SK-N-SH treated with all-trans-retinoic acid at 6 μM for 48 hours (cell line): ENCODE measurements at regions not wholly inside any gene's neighbourhood (a gene's known extent, or its start where the extent isn't known, plus 50 kb on each side); places are given as distances from the start of the nearest gene placed in this dataset.
A peak's percentile ranks its signal among the peaks of the same experiment; 100 is the strongest.

Experiments
- ATAC-seq: fragments of 200-7000 bp; cut with Tn5 transposase; 3 replicates; pipeline ENCODE4 v1.9.1; 2020; ENCODE audit warnings: mild to moderate bottlenecking, moderate library complexity
- ARNTL ChIP-seq: fragments of 450-650 bp; formaldehyde crosslinking; IDR thresholded peaks from 2 replicates; pipeline ENCODE4 v1.5.0; 2020; ENCODE audit warnings: low read depth, mild to moderate bottlenecking, moderate library complexity, borderline replicate concordance
- ESRRG ChIP-seq: fragments of 250-450 bp; sonication (Bioruptor Pico); IDR thresholded peaks from 2 replicates; pipeline ENCODE4 v1.6.1; 2021; ENCODE audit warnings: mild to moderate bottlenecking
- GLIS3 ChIP-seq: fragments of 250-450 bp; sonication (Bioruptor Pico); IDR thresholded peaks from 2 replicates; pipeline ENCODE4 v1.5.0; 2020; ENCODE audit warnings: mild to moderate bottlenecking, moderate library complexity
- OSR1 ChIP-seq: fragments of 250-450 bp; sonication (Bioruptor Pico); IDR thresholded peaks from 2 replicates; pipeline ENCODE4 v1.8.0; 2022; ENCODE audit warnings: moderate library complexity, mild to moderate bottlenecking, inconsistent platforms
- TCF4 ChIP-seq: fragments of 250-450 bp; sonication (Bioruptor Pico); IDR thresholded peaks from 2 replicates; pipeline ENCODE4 v1.8.0; 2021; ENCODE audit warnings: mild to moderate bottlenecking, moderate library complexity, borderline replicate concordance
- TOX ChIP-seq: fragments of 250-450 bp; sonication (Bioruptor Pico); IDR thresholded peaks from 2 replicates; pipeline ENCODE4 v1.8.0; 2021; ENCODE audit warnings: mild to moderate bottlenecking, moderate library complexity, borderline replicate concordance
- ZC3H10 ChIP-seq: fragments of 250-450 bp; sonication (Bioruptor Pico); IDR thresholded peaks from 2 replicates; pipeline ENCODE4 v1.5.1; 2021; ENCODE audit warnings: mild to moderate bottlenecking, moderate library complexity
- ZFP3 ChIP-seq: fragments of 250-450 bp; sonication (Bioruptor Pico); IDR thresholded peaks from 2 replicates; pipeline ENCODE4 v1.5.0; 2020; ENCODE audit warnings: mild to moderate bottlenecking, moderate library complexity
- ZNF8 ChIP-seq: fragments of 450-650 bp; formaldehyde crosslinking; IDR thresholded peaks from 2 replicates; pipeline ENCODE4 v1.5.0; 2020; ENCODE audit warnings: mild to moderate bottlenecking, moderate library complexity
- TF ChIP-seq, protein P1 (sequence below): fragments of 250-450 bp; sonication (Bioruptor Pico); IDR thresholded peaks from 2 replicates; pipeline ENCODE4 v1.5.0; 2020; ENCODE audit warnings: mild to moderate bottlenecking, moderate library complexity
- TF ChIP-seq, protein P2 (sequence below): fragments of 250-450 bp; sonication (Bioruptor Pico); IDR thresholded peaks from 2 replicates; pipeline ENCODE4 v1.5.1; 2021; ENCODE audit warnings: mild to moderate bottlenecking, moderate library complexity
- TF ChIP-seq, protein P3 (sequence below): fragments of 250-450 bp; sonication (Bioruptor Pico); IDR thresholded peaks from 2 replicates; pipeline ENCODE4 v1.8.0; 2021; ENCODE audit warnings: low read depth, mild to moderate bottlenecking, moderate library complexity, borderline replicate concordance
- TF ChIP-seq, protein P4 (sequence below): fragments of 250-450 bp; sonication (Bioruptor Pico); IDR thresholded peaks from 2 replicates; pipeline ENCODE4 v1.5.1; 2020; ENCODE audit warnings: low read depth, mild to moderate bottlenecking, moderate library complexity

DNA sequence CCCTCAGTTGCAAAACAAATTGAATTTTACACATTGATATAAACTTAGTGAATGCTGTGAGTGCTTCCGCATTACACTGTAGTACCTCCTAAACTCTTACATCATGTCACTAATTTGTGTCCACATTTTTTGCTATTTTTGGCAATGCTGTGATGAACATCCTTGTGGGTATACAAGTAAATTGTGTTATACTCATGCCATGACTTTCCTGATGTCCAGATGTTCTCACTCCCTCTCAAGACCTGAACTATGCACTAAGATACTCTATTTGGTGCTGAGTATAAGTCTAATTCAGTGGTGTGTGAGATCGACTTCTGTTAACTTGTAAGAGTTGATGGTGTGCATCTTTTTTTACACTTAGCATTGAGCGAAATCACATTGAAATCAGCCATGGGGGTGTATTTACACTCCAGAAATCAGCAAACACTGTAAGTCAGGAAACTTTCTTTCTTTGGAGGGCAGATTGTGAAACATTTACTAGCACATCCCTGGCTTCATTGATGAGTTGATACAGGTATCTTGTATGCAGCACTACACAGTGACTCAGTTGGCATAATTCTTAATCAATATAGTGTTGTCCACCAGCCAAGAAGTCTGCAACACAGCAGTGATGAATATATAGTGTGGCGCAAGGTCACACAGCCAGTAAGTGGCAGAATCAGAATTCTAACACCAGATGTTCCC, 228.1 kb upstream of the RORA start:
- ATAC-seq: no peak
- TF ChIP-seq, protein P1, sequence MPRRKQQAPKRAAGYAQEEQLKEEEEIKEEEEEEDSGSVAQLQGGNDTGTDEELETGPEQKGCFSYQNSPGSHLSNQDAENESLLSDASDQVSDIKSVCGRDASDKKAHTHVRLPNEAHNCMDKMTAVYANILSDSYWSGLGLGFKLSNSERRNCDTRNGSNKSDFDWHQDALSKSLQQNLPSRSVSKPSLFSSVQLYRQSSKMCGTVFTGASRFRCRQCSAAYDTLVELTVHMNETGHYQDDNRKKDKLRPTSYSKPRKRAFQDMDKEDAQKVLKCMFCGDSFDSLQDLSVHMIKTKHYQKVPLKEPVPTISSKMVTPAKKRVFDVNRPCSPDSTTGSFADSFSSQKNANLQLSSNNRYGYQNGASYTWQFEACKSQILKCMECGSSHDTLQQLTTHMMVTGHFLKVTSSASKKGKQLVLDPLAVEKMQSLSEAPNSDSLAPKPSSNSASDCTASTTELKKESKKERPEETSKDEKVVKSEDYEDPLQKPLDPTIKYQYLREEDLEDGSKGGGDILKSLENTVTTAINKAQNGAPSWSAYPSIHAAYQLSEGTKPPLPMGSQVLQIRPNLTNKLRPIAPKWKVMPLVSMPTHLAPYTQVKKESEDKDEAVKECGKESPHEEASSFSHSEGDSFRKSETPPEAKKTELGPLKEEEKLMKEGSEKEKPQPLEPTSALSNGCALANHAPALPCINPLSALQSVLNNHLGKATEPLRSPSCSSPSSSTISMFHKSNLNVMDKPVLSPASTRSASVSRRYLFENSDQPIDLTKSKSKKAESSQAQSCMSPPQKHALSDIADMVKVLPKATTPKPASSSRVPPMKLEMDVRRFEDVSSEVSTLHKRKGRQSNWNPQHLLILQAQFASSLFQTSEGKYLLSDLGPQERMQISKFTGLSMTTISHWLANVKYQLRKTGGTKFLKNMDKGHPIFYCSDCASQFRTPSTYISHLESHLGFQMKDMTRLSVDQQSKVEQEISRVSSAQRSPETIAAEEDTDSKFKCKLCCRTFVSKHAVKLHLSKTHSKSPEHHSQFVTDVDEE (CRISPR knock-in tag): no peak
- TF ChIP-seq, protein P2, sequence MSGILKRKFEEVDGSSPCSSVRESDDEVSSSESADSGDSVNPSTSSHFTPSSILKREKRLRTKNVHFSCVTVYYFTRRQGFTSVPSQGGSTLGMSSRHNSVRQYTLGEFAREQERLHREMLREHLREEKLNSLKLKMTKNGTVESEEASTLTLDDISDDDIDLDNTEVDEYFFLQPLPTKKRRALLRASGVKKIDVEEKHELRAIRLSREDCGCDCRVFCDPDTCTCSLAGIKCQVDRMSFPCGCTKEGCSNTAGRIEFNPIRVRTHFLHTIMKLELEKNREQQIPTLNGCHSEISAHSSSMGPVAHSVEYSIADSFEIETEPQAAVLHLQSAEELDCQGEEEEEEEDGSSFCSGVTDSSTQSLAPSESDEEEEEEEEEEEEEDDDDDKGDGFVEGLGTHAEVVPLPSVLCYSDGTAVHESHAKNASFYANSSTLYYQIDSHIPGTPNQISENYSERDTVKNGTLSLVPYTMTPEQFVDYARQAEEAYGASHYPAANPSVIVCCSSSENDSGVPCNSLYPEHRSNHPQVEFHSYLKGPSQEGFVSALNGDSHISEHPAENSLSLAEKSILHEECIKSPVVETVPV (CRISPR knock-in tag): no peak
- TF ChIP-seq, protein P3, sequence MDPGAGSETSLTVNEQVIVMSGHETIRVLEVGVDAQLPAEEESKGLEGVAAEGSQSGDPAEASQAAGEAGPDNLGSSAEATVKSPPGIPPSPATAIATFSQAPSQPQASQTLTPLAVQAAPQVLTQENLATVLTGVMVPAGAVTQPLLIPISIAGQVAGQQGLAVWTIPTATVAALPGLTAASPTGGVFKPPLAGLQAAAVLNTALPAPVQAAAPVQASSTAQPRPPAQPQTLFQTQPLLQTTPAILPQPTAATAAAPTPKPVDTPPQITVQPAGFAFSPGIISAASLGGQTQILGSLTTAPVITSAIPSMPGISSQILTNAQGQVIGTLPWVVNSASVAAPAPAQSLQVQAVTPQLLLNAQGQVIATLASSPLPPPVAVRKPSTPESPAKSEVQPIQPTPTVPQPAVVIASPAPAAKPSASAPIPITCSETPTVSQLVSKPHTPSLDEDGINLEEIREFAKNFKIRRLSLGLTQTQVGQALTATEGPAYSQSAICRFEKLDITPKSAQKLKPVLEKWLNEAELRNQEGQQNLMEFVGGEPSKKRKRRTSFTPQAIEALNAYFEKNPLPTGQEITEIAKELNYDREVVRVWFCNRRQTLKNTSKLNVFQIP (CRISPR knock-in tag): no peak
- TF ChIP-seq OSR1 (CRISPR knock-in tag) (no peak), ESRRG (CRISPR knock-in tag) (no peak), TCF4 (CRISPR knock-in tag) (no peak)

DNA sequence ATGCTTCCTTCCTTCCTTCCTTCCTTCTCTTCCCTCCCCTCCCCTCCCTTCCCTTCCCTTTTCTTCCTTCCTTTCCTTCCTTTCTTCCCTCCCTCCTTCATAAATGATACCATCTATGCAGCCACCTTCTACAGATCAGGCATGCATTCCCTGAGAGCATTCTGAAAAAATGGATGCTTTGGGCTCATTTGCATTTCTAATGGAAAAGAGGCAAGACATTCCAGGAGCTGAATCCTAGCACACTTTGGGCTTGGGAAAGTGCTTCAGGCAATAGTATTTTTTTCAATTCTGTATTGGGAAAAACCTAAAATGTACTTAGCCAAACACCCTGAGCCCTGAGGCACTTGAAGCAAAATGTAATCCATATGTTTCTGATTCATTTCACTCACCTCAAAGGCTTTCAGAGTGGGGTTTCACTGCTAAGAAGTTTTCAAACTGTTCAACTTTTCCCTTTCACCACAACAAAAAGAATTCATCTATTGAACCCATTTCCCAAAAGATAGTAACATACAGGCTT, 220.1 kb upstream of the RORA start:
- ATAC-seq: peak; percentile 33; the same call in 1 of the 3 replicates
- TF ChIP-seq, protein P2 (CRISPR knock-in tag): no peak
- TF ChIP-seq, protein P3 (CRISPR knock-in tag): no peak
- TF ChIP-seq ZNF8 (CRISPR knock-in tag): no peak
- no peak for TF ChIP-seq GLIS3 (CRISPR knock-in tag)
- TF ChIP-seq, protein P4, sequence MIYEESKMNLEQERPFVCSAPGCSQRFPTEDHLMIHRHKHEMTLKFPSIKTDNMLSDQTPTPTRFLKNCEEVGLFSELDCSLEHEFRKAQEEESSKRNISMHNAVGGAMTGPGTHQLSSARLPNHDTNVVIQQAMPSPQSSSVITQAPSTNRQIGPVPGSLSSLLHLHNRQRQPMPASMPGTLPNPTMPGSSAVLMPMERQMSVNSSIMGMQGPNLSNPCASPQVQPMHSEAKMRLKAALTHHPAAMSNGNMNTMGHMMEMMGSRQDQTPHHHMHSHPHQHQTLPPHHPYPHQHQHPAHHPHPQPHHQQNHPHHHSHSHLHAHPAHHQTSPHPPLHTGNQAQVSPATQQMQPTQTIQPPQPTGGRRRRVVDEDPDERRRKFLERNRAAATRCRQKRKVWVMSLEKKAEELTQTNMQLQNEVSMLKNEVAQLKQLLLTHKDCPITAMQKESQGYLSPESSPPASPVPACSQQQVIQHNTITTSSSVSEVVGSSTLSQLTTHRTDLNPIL: no peak
- TF ChIP-seq, protein P1 (CRISPR knock-in tag): no peak
- no peak for TF ChIP-seq ZFP3 (CRISPR knock-in tag)
- no peak for TF ChIP-seq ZC3H10
- TF ChIP-seq ARNTL (CRISPR knock-in tag): no peak
- TF ChIP-seq TOX: no peak
- TF ChIP-seq ESRRG (CRISPR knock-in tag): no peak
- TF ChIP-seq, all 23 proteins: peak for 0
